Astrocyte (in vitro differentiated cells and primary cell): ENCODE measurements at regions not wholly inside any gene's neighbourhood (a gene's known extent, or its start where the extent isn't known, plus 50 kb on each side); places are given as distances from the start of the nearest gene placed in this dataset.
"Not testable (repeated sequence)": the region's sequence is repeated elsewhere in the genome, so short reads cannot be mapped to it uniquely, and the experiment has no call there.

ENCODE experiments used
- DNase-seq: peaks from one replicate; pipeline ENCODE4 v3.0.0-alpha.2; 2010; ENCODE audit warnings: low read depth
- FAIRE-seq: peaks from 2 replicates; lab custom pipeline; 2011; peaks lifted over from hg19 to GRCh38; lab: Jason Lieb, UNC
- H2AFZ ChIP-seq: 2 replicates; pipeline ENCODE4 v1.6.0; 2012; ENCODE audit warnings: low read depth, low read length, inconsistent platforms
- H3K27ac ChIP-seq: 2 replicates; pipeline ENCODE4 v1.5.1; 2011; ENCODE audit warnings: low read depth, low read length, inconsistent platforms
- H3K27me3 ChIP-seq: 2 replicates; pipeline ENCODE4 v1.6.0; 2011; ENCODE audit warnings: low read length, inconsistent platforms; ENCODE audit not compliant: insufficient read depth
- H3K36me3 ChIP-seq: 2 replicates; pipeline ENCODE4 v1.5.1; 2011; ENCODE audit warnings: low read length, inconsistent platforms; ENCODE audit not compliant: insufficient read depth
- H3K4me1 ChIP-seq: 2 replicates; pipeline ENCODE4 v1.5.1; 2011; ENCODE audit warnings: low read length, inconsistent platforms; ENCODE audit not compliant: insufficient read depth
- H3K4me2 ChIP-seq: 2 replicates; pipeline ENCODE4 v1.6.0; 2012; ENCODE audit warnings: low read length, inconsistent platforms
- H3K4me3 ChIP-seq: 2 replicates; pipeline ENCODE4 v1.5.1; 2011; ENCODE audit warnings: low read depth, mild to moderate bottlenecking, low read length, inconsistent platforms; ENCODE audit not compliant: insufficient read depth
- H3K79me2 ChIP-seq: 2 replicates; pipeline ENCODE4 v1.6.0; 2012; ENCODE audit warnings: mild to moderate bottlenecking, low read length, inconsistent platforms; ENCODE audit not compliant: insufficient read depth
- H3K9ac ChIP-seq: 2 replicates; pipeline ENCODE4 v1.6.0; 2012; ENCODE audit warnings: mild to moderate bottlenecking, low read length, inconsistent platforms
- H3K9me3 ChIP-seq: 2 replicates; pipeline ENCODE4 v1.5.1; 2012; ENCODE audit warnings: low read depth, mild to moderate bottlenecking, low read length, inconsistent platforms; ENCODE audit not compliant: insufficient read depth
- H4K20me1 ChIP-seq: 2 replicates; pipeline ENCODE4 v1.6.0; 2012; ENCODE audit warnings: low read length, inconsistent platforms; ENCODE audit not compliant: insufficient read depth
- H3K27ac Mint-ChIP-seq: one replicate; pipeline ENCODE4 v1.8.0; 2021; ENCODE audit warnings: mild to moderate bottlenecking, mixed read lengths; ENCODE audit not compliant: unreplicated experiment
- H3K27me3 Mint-ChIP-seq: one replicate; pipeline ENCODE4 v1.8.0; 2021; ENCODE audit warnings: low read depth, mixed read lengths; ENCODE audit not compliant: unreplicated experiment
- H3K36me3 Mint-ChIP-seq: one replicate; pipeline ENCODE4 v1.8.0; 2021; ENCODE audit warnings: low read depth, mixed read lengths; ENCODE audit not compliant: unreplicated experiment
- H3K4me1 Mint-ChIP-seq: one replicate; pipeline ENCODE4 v1.8.0; 2021; ENCODE audit warnings: low read depth, mixed read lengths; ENCODE audit not compliant: unreplicated experiment
- H3K4me3 Mint-ChIP-seq: one replicate; pipeline ENCODE4 v1.8.0; 2021; ENCODE audit warnings: mild to moderate bottlenecking, moderate library complexity, mixed read lengths; ENCODE audit not compliant: unreplicated experiment
- H3K9me3 Mint-ChIP-seq: one replicate; pipeline ENCODE4 v1.8.0; 2021; ENCODE audit warnings: mild to moderate bottlenecking, mixed read lengths; ENCODE audit not compliant: unreplicated experiment
- CTCF ChIP-seq: IDR thresholded peaks from 2 replicates; pipeline ENCODE4 v1.5.1; 2011; ENCODE audit warnings: low read depth, mild to moderate bottlenecking, inconsistent platforms, low read length, moderate library complexity; ENCODE audit not compliant: insufficient read depth
- EZH2 ChIP-seq: IDR thresholded peaks from 2 replicates; pipeline ENCODE4 v1.6.1; 2012; ENCODE audit warnings: mild to moderate bottlenecking, low read length, inconsistent platforms; ENCODE audit not compliant: insufficient read depth

GRCh38 chr10:43997330-43997729 is 348.6 kb upstream of the ZNF32 start:
- peaks cover 16% of the 10 kb centered on the region for H3K4me1 Mint-ChIP-seq
- Histone ChIP-seq H3K36me3 (no peaks in the 10 kb centered on the region), H3K4me1 (no peaks in the 10 kb centered on the region), H3K9ac (no peak overlapping the region), H3K4me3 (no peak overlapping the region), H2AFZ (no peak overlapping the region), H3K79me2 (no peaks in the 10 kb centered on the region), H3K9me3 (peaks cover 3% of the 10 kb centered on the region), H3K27me3 (no peaks in the 10 kb centered on the region), H3K4me2 (no peak overlapping the region), H3K27ac (no peak overlapping the region), H4K20me1 (no peaks in the 10 kb centered on the region)
- H3K9me3 Mint-ChIP-seq, result peaks cover 8% of the 10 kb centered on the region
- no peaks in the 10 kb centered on the region for H3K36me3 Mint-ChIP-seq
- no peak overlapping the region for H3K27ac Mint-ChIP-seq
- FAIRE-seq (no peak), DNase-seq (no peak)
- H3K4me3 Mint-ChIP-seq, result no peak overlapping the region
- peaks cover 2% of the 10 kb centered on the region for H3K27me3 Mint-ChIP-seq
- TF ChIP-seq EZH2 (no peak), CTCF (no peak)

GRCh38 chr10:43994539-43994938 is 345.9 kb upstream of the ZNF32 start:
- FAIRE-seq (no peak), DNase-seq (no peak)
- Histone ChIP-seq H3K4me1 (no peaks in the 10 kb centered on the region), H3K9ac (no peak overlapping the region), H3K4me3 (no peak overlapping the region), H4K20me1 (no peaks in the 10 kb centered on the region), H3K4me2 (no peak overlapping the region), H3K9me3 (peaks cover 3% of the 10 kb centered on the region), H3K27ac (no peak overlapping the region), H2AFZ (no peak overlapping the region), H3K27me3 (no peaks in the 10 kb centered on the region), H3K79me2 (no peaks in the 10 kb centered on the region), H3K36me3 (no peaks in the 10 kb centered on the region)
- Mint-ChIP-seq H3K27ac (no peak overlapping the region), H3K36me3 (no peaks in the 10 kb centered on the region), H3K9me3 (peaks cover 16% of the 10 kb centered on the region), H3K4me3 (no peak overlapping the region), H3K4me1 (peaks cover 16% of the 10 kb centered on the region), H3K27me3 (no peaks in the 10 kb centered on the region)
- no peak for TF ChIP-seq EZH2

- peaks cover 21% of the 10 kb centered on the region for H3K9me3 Mint-ChIP-seq
- DNase-seq, result not testable (repeated sequence)
Observed at GRCh38 chr10:43992816-43993215, 344.1 kb upstream of the ZNF32 start.

More at GRCh38 chr10:43992816-43993215, 344.1 kb upstream of the ZNF32 start:
- not testable (repeated sequence) for H4K20me1 ChIP-seq, H2AFZ ChIP-seq, FAIRE-seq, H3K27ac Mint-ChIP-seq, H3K27me3 Mint-ChIP-seq, H3K4me1 Mint-ChIP-seq, H3K36me3 ChIP-seq, H3K27ac ChIP-seq, H3K9ac ChIP-seq, H3K36me3 Mint-ChIP-seq, H3K4me3 Mint-ChIP-seq, H3K79me2 ChIP-seq, H3K9me3 ChIP-seq, H3K4me1 ChIP-seq, H3K4me3 ChIP-seq, H3K27me3 ChIP-seq, H3K4me2 ChIP-seq
